NCI-H2227 (cell line): ENCODE measurements at regions not wholly inside any gene's neighbourhood (a gene's known extent, or its start where the extent isn't known, plus 50 kb on each side); places are given as distances from the start of the nearest gene placed in this dataset.
"Not testable (repeated sequence)": the region's sequence is repeated elsewhere in the genome, so short reads cannot be mapped to it uniquely, and the experiment has no call there.

Experiments used
- DNase-seq: peaks from one replicate; lab custom pipeline; 2025; ENCODE audit not compliant: unreplicated experiment; lab: John Stamatoyannopoulos, UW

DNA sequence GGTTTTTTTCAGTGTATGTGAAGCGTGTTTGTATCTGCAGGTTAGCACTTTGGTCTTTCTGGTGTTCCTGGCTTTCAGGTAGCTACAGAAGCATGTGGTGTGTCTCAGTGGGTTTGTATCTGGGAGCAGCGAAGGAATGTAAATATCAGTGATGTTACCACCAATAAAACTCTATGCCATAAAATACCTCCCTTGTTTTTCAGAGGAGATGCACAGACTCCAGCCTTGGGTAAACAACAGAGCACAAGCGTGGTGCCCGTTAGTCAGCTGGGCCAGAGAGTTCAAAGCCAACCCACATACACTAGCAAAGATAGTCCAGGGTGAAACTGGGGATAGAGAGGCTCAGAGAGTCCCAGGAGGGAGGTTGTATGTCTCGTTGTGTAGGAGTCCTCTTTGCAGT is 393.8 kb downstream of the SMOC2 start:
- DNase-seq = no peak

DNA sequence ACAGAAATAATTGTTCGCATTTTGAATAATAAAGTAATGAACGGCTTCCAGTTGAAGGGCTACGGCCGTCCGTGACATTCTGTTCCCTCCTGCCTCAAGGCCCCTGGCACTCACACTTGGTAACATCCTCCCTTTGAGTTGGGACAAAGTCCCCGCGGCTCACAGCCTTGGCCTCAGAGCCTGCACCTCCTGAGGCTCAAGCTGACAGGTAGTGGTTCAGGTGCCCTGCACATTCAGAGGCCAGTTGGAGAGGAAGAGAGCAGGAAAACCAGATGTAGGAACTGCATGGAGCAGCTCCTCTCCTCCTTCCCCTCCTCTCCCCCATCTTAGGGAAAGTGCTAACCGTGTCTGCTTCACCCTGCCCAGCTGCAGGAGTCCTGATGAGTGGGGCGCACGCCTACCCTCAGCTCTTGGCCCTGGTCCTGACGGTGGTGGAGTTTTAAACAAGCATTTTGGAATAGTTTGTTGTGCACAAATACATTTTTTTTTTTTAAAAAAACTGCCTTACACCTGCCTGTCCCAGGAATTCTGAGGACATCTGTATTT is 393.1 kb downstream of the SMOC2 start:
- no peak for DNase-seq

DNA sequence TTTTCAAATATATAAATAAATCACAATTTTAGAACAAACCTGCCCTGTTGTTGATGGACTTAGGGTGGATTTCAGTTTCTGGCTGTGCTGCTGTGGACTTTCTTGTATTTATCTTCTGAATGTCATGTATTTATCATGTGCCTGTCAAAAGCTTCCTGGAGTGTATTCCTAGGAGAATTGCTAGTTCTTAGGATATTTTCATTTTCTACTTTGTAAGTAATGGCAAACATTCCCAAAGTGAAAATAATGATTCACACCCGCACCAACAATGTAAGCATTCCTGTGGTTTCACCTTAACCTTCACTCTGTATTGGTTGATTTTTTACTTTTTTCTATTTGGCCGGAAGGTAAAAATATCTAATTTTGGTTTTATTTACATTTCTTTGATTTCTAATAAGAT is 387.8 kb downstream of the SMOC2 start:
- no peak for DNase-seq

DNA sequence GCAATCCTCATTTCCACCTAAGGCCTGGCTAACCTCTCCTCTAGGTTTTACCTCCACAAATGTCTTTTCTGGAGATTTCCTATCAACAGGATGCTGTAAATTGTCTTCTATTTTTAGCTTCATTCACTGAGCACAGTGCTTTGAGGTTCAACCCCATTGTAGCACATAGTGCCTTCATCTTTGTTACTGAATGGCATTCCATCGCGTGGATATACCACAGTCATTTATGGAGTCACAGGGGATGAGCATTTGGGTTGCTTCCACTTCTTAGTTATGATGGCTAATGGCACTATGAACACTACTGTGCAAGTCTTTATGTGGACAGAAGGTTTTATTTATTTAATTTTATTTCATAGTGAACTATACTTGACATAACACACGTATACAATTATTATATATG is 387.1 kb downstream of the SMOC2 start:
- no peak for DNase-seq

DNA sequence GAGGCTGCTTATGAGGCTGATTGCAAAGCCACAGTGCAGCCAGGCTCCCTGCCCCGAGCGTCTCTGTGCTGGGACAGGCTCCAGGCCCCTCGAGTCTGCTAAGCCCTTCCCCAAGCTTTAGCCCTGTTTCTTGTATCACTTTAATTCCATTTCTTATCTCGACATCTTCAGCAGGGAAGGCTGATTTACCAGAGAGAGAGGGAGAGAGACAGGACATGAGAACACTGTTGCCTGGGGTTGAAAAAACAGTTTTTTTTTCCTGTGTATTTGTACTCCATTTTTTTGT is 386.5 kb downstream of the SMOC2 start:
- no peak for DNase-seq

DNA sequence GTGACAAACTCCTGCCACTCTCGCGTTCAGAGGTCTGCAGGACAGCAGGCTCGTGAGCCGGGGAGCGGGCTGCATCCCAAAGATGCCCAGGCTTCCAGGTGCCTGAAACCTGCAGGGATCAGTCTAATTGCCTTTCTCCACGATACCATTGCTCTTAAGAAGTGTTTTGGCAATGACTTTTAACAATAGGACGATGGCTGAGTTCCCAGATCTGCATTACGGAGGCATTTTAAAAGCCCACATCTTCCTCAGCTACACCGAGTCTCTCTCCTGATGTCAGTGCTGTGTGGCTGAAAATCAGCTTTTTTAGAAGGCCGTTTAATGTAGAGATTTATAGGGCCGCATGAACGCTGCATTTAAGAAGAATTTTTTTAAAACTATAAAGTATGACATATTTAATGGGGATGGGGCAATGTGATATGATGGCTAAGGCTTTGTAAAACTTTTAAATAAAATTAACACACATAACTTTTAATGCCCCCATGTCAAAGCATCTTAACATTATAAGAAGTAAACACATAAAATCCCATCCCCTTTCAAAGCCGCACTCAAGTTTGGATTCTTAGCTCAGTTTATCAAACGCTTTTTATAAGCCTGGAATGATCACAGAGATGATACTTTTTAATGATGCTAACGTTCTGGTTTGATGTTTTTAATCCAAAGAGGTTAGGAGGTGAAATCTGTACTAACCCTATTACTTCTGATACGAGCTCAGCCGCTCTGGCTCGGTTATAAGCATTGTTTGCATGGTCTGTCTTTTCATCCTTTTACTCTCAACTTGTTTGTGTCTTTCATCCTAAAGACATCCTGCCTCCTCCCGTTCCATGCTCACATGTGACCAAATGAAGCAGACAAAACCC is 386.0 kb downstream of the SMOC2 start:
- no peak for DNase-seq

DNA sequence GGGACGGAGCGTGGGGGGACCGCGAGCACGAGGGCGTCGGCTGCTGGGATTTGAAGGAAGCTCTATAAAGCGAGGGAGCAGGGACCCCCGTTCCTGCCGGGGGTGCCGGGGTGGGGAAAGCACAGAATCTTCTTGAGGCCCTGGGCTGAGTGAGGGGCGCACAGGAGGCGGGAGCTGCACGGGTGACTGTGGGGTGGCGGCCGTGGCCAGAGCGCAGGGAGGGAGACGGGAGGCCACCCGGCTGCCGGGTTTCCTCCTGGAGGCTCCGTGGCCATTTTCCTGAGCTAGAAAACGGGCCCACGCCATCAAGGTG is 385.1 kb downstream of the SMOC2 start:
- DNase-seq = no peak

DNA sequence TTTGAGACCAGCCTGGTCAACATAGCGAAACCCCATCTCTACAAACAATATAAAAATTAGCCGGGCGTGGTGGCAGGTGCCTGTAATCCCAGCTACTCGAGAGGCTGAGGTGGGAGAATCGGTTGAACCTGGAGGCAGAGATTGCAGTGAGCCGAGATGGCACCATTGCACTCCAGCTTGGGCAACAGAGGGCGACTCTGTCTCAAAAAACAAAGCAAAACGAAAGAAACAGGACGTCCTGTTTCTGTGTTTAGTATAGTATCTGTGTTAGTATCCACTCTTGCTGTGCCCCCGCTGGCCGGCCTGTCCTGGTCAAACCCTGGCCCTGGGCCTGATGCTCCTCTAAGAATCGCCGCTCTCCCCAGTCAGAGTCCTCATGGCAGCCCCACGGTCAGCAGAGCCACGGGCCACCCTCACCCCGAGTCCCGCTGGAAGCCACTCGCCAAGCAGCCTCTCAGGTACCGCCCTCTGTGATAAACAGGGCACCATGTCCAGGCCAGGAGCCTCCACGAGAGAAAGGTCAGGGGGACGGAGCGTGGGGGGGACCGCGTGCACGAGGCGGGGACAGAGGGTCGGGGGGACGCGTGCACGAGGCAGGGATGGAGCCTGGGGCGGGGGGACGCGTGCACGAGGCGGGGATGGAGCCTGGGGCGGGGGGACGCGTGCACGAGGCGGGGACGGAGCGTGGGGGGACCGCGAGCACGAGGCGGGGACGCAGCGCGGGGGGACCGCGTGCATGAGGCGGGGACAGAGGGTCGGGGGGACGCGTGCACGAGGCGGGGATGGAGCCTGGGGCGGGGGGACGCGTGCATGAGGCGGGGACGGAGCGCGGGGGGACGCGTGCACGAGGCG is 384.5 kb downstream of the SMOC2 start:
- no peak for DNase-seq

DNA sequence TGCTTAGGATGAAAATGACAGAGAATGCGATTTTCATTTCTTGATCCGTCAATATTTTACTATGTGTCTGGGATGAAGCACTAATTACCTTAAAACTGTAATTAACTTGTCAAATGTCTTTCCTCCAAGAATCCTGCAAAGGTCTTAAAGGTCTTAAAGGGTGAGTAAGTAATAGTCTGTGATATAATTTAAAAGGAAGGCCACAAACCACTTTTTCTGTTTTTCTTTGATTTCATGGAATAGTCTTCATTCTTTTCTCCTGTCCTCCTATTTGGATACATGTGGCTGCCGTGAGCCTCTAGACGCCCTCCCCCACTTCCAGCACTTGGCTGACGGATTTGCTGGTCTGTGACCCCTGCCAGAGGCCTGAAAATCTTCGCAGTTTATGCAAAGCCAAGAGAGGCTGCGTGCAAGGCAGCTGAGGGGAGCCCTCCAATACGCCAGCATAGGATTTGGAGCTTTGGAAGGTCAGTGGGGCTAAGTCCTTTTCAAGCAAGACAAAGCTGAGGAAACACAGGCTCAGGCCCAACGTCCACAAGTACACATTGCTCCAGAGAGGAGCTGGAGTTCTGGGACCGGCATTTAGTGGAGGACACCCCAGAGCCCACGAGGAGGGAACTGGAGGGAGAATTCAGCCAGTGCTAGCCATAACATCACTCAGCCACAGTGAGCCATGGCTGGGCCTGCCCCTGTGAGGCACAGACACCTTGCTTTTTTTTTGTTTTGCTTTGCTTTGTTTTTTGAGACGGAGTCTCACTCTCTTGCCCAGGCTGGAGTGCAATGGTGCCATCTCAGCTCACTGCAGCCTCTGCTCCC is 382.6 kb downstream of the SMOC2 start:
- DNase-seq = no peak

DNA sequence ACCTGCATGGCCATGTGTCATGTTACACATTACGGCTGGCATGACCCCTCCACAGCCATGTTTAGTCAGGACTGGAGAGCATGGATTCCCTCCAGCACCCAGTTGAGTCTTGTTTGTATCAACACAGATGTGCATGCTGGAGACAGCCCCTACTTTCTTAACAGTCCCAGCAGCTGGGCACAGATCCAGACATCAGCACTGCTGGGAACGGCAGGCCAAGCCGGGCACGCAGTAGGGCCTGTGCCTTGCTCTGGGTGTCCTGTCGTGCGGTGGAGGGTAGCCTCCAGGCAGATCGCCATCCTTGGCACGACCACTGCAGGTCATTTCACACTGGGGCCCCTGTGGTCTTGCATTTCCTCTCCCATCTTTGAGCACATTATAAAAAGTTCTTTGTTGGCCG is 381.4 kb downstream of the SMOC2 start:
- no peak for DNase-seq

DNA sequence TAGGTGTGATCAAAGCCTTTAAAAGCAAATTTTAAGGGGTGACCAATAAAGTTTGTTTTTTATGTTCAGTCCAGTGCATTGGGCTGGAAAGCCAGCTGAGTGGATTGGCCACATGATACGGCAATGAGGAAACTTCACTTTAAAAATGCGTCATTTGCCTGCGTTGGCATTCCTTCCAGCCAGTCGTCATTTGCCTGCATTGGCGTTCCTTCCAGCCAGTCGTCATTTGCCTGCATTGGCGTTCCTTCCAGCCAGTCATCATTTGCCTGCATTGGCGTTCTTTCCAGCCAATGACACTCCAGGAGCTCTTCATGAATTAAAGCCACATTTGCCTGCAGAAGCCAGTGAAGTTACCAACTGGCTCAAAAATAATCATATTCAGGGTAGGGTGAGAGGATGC is 378.6 kb downstream of the SMOC2 start:
- no peak for DNase-seq

DNA sequence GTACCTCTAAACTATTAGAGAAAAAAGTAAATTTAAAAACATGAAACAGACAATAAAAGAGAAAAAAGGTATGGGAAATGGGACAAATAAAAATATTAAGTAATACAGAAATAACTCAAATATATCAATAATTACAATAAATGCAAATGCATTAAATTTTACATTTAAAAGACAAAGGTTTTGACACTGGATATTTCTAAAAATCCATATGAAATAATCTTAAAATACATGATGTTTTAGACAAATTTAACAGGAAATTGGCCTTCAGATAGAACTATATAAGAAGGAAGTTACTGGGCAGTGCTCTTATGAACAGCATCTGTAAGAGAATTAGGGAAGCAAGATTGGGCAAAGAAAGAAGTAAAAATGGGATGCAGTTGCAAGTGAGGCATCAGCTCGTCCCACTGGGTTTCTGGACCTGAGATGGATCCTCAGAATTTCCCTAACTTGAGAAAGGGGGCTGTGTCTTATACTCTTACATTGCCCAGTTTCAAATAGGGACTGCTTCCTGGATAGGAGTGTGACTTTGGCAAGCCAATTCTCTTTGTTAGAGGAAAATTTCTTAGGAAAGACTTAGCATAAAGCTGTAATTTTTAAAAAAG is 376.7 kb downstream of the SMOC2 start:
- DNase-seq = no peak

DNA sequence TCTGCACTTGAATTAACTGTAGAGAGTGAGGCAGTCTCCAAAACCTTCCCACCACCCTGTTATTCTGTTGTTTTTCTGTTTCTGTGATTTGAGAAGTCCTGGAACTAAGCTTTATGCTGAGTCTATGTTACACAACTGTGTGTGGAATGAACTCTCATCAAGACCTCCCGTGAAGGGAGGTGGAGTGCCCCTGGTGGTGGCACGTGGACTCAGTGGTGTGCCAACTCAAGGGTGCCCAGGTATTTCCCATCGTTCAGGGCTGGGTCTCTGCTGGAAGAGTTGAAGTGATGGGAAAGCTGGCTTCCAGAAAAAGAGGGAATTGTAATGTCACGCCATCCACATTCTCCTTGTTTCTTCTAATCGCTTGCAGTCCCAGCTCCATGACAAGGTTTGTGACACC is 374.2 kb downstream of the SMOC2 start:
- no peak for DNase-seq

DNA sequence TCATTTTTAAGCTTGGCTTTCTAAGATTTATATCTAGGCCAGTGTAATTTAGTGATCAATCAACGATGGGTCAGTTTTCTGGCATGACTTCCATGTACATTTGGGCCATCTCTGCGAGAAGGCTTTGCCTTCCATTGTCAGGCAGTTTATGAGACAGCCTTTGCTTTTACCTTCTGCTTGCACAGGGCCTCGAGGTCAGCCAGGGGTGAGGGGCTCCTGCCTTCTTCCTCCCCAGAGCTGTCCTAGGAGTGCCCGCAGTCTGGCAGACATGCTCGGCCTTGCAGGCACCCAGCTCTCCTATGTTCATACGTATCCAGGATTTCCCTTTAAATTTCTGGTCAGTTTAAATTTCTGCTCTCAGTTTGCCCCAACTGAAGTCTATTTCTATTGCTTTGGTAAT is 367.2 kb downstream of the SMOC2 start:
- DNase-seq = no peak

DNA sequence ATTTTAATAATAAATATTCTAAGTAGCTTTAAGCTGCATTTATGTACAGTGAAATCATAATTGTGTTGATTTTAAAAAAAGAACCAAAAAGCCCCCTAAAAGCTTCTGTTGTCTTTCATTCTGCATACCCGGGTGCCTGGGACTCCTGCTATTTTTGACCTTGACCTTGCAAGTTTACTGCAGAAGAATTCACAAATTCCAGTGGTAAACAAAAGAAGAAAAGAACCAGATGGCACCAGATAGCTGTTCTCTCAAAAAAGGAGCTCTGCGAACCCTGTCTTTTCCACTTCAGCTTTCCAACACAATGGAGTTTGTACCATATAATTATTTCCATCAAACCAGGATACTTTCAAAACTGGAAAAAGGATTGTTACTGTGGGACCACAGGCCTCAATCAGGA is 363.3 kb downstream of the SMOC2 start:
- DNase-seq = peak; percentile 66

DNA sequence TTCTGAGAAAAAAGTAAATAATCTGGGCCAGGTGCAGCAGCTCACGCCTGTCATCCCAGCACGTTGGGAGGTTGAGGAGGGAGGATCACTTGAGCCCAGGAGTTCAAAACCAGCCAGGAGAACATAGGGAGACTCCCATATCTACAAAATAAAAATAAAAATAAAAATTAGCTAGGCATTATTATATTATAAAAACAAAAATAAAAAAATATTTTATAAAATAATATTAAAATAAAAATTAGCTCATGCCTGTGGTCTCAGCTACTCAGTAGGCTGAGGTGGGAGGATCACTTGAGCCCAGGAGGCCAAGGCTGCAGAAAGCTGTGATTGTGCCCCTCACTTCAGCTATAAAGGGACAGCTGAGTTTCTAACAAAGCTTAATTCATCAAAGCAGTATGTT is 362.9 kb downstream of the SMOC2 start:
- no peak for DNase-seq

DNA sequence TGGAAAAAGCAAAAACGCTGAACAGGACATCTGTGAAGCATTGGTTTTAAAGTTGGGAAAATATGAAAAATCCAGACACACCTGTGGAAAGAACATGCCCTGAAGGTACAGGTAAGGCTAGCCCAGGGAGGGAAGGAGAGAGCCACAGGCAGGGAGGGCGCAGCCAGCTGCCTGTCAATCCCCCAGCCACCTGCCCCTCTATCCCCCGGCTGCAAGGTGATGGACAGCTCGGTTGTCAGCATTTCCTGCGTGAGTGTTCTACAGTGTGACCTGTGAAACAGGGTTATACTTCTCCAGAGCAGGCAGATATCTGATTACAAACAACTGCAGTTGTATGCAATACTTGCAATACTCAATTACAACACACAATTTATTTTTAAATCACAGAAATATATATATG is 358.1 kb downstream of the SMOC2 start:
- DNase-seq = no peak

DNA sequence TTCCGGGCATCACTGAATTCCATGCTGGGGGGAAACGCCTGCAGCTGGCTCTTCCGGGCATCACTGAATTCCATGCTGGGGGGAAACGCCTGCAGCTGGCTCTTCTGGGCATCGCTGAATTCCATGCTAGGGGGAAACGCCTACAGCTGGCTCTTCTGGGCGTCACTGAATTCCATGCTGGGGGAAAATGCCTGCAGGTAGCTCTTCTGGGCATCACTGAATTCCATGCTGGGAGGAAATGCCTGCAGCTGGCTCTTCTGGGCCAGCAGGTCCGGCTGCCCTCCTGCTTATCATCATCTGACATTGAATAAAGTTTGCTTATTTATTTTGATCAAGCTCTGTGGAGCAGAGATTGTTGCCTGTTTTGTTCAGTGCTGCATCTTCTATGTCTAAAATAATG is 355.1 kb downstream of the SMOC2 start:
- DNase-seq = no peak

DNA sequence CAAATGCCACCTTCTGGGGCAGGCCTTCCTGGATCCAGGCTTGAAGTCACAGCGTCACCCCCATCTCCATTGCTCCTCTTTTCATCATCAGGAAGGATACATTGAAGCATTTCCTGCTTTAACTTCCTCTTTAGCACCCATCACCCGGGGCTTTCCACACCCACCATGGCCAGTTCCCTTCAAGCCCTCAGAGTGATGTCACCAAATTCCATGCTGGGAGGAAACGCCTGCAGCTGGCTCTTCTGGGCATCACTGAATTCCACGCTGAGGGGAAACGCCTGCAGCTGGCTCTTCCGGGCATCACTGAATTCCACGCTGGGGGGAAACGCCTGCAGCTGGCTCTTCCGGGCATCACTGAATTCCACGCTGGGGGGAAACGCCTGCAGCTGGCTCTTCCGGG is 354.6 kb downstream of the SMOC2 start:
- not testable (repeated sequence) for DNase-seq

DNA sequence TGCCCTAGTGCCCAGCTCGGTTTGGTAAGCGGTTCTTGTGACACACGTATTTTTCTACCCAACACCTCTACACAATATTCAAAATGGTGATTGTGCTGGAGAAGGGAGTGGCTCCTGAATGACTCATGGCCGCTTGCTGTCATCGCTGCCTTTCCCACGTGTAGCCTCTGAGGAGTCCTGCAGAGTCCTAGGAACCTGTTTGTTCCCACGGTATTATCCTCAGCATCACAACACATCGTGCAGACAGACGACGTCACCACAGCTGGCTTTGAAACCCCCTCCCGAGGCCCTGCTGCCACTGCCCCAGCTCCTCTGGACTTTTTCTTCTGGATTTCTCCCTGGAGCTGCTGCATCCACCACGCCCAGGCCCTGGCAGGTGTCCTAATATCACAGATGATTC is 353.5 kb downstream of the SMOC2 start:
- no peak for DNase-seq

DNA sequence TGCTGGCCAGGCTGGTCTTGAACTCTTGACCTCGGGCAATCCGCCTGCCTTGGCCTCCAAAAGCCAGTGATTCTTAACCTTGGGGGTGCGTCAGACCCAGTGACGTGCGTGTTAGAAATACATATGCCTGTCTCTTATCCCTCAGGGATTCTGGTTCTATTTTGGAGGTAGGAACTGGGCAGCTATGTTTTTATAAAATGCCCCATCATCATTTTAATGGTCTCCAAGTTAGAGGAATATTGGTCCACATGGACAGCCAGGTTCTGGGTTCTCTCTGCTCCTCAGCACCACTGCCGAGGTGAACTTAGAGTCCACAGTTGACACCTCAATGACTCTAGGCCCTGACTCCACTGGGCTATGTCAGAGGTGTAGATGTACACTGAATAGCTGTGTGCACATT is 352.7 kb downstream of the SMOC2 start:
- DNase-seq = no peak
